GM12878 (cell line): ENCODE measurements at regions not wholly inside any gene's neighbourhood (a gene's known extent, or its start where the extent isn't known, plus 50 kb on each side); places are given as distances from the start of the nearest gene placed in this dataset.

ENCODE experiments used
- ATAC-seq: fragments of 200-7000 bp; cut with Tn5 transposase; 3 replicates; pipeline ENCODE4 v1.9.1; 2020; ENCODE audit warnings: mild to moderate bottlenecking, moderate library complexity
- BruUV-seq: library from RNA; stranded (reverse); fragments of 400-500 nt; replicated peaks from 2 replicates; lab custom pipeline; 2021; lab: Mats Ljungman, UMichigan
- CTCF ChIA-PET: fragments of 300-600 bp; sonication (Branson Sonifier 250); formaldehyde crosslinking; extraction: SDS; loops from one replicate; lab custom pipeline; 2021; ENCODE audit warnings: inconsistent platforms; lab: Yijun Ruan, JAX
- POLR2A ChIA-PET: fragments of 350-600 bp; formaldehyde crosslinking; extraction: SDS; loops from one replicate; lab custom pipeline; 2021; ENCODE audit warnings: inconsistent platforms; lab: Charles Lee
- RAD21 ChIA-PET: fragments of 300-600 bp; sonication (Branson Sonifier 250); formaldehyde crosslinking; loops from one replicate; lab custom pipeline; 2023; ENCODE audit warnings: antibody characterized with exemption; ENCODE audit not compliant: unreplicated experiment; lab: Charles Lee
- SMC1A ChIA-PET: fragments of 300-600 bp; sonication (Branson Sonifier 250); formaldehyde crosslinking; loops from one replicate; lab custom pipeline; 2023; ENCODE audit not compliant: unreplicated experiment, uncharacterized antibody; lab: Charles Lee
- DNase-seq: peaks from one replicate; pipeline ENCODE4 v3.0.0-alpha.2; 2011; ENCODE audit warnings: low read depth, low spot score
- FAIRE-seq: peaks from 3 replicates; lab custom pipeline; 2011; peaks lifted over from hg19 to GRCh38; lab: Jason Lieb, UNC
- H2AFZ ChIP-seq: 2 replicates; pipeline ENCODE4 v1.6.0; 2011; ENCODE audit warnings: low read depth, low read length, control low read depth; ENCODE audit not compliant: control insufficient read depth
- H3K27ac ChIP-seq: 2 replicates; pipeline ENCODE4 v1.5.1; 2011; ENCODE audit warnings: control low read depth; ENCODE audit not compliant: control insufficient read depth, insufficient read depth
- H3K27me3 ChIP-seq, 2 experiments: replicated peaks in 1 of 2; 2 replicates each; pipeline versions ENCODE4 v1.6.0 to v1.6.1; 2011; ENCODE audit warnings: low read length in 1 of 2; ENCODE audit not compliant: control insufficient read depth in 2 of 2, insufficient read depth in 2 of 2
- H3K36me3 ChIP-seq, 2 experiments: 2 replicates each; pipeline ENCODE4 v1.5.1; 2011; ENCODE audit warnings: low read length in 1 of 2; ENCODE audit not compliant: control insufficient read depth in 2 of 2, insufficient read depth in 2 of 2
- H3K4me1 ChIP-seq: 2 replicates; pipeline ENCODE4 v1.6.1; 2011; ENCODE audit warnings: mild to moderate bottlenecking, low read length, moderate library complexity, mixed read lengths; ENCODE audit not compliant: control insufficient read depth, insufficient read depth
- H3K4me2 ChIP-seq: 2 replicates; pipeline ENCODE4 v1.6.0; 2011; ENCODE audit warnings: control low read depth; ENCODE audit not compliant: control insufficient read depth, insufficient read depth
- H3K4me3 ChIP-seq: fragments of 200-600 bp; sonication (generic); 2 replicates; pipeline ENCODE4 v1.5.1; 2016
- H3K79me2 ChIP-seq: 2 replicates; pipeline ENCODE4 v1.6.0; 2011; ENCODE audit warnings: low read length; ENCODE audit not compliant: control insufficient read depth, insufficient read depth
- H3K9ac ChIP-seq: 2 replicates; pipeline ENCODE4 v1.8.0; 2011; ENCODE audit warnings: low read length, control low read depth, mixed read lengths; ENCODE audit not compliant: control insufficient read depth, insufficient read depth
- H3K9me3 ChIP-seq: replicated peaks from 3 replicates; pipeline ENCODE4 v1.5.1; 2011; ENCODE audit warnings: mild to moderate bottlenecking, low read length; ENCODE audit not compliant: control insufficient read depth, insufficient read depth
- H4K20me1 ChIP-seq: 2 replicates; pipeline ENCODE4 v1.6.0; 2011; ENCODE audit not compliant: control insufficient read depth, insufficient read depth
- CHD4 ChIP-seq: fragments of 200-600 bp; sonication (generic); IDR thresholded peaks from 2 replicates; pipeline ENCODE4 v1.6.1; 2016; ENCODE audit warnings: mild to moderate bottlenecking
- EZH2 ChIP-seq: IDR thresholded peaks from 2 replicates; pipeline ENCODE4 v1.6.1; 2012; ENCODE audit warnings: low read depth, mild to moderate bottlenecking, control low read depth, inconsistent platforms, low read length, borderline replicate concordance; ENCODE audit not compliant: control insufficient read depth
- HDGF ChIP-seq: fragments of 450-650 bp; IDR thresholded peaks from 2 replicates; pipeline ENCODE4 v1.6.1; 2016; ENCODE audit warnings: antibody characterized with exemption
- YBX1 ChIP-seq: fragments of 450-650 bp; IDR thresholded peaks from 2 replicates; pipeline ENCODE4 v1.6.1; 2016; ENCODE audit warnings: antibody characterized with exemption
- ZBTB4 ChIP-seq: fragments of 450-650 bp; formaldehyde crosslinking; IDR thresholded peaks from 2 replicates; pipeline ENCODE4 v1.4.0; 2022; ENCODE audit warnings: mild to moderate bottlenecking, moderate library complexity
- ZNF217 ChIP-seq: fragments of 450-650 bp; IDR thresholded peaks from 2 replicates; pipeline ENCODE4 v1.6.1; 2017; ENCODE audit warnings: antibody characterized with exemption, mild to moderate bottlenecking
- WGBS: methylation state at CpG from one replicate; pipeline ENCODE4 v1.1.6; 2016; ENCODE audit warnings: low lambda C conversion rate; ENCODE audit not compliant: insufficient replicate concordance, insufficient coverage; ENCODE audit errors: missing lambda C conversion rate; 5-methylcytosine and 5-hydroxymethylcytosine counted together
- in situ Hi-C: fragments of 300-500 bp; cut with MboI; formaldehyde crosslinking; loops from 9 replicates; pipeline ENCODE4 v1.14.3; 2018; ENCODE audit warnings: mixed read lengths
- intact Hi-C: fragments of 100-400 bp; cut with micrococcal nuclease; formaldehyde crosslinking; loops from one replicate; pipeline ENCODE4 v1.14.2; 2022; ENCODE audit not compliant: unreplicated experiment
- TF ChIP-seq, protein P1 (sequence below): fragments of 450-650 bp; IDR thresholded peaks from 2 replicates; pipeline ENCODE4 v1.6.1; 2017; ENCODE audit warnings: mild to moderate bottlenecking, moderate library complexity

DNA sequence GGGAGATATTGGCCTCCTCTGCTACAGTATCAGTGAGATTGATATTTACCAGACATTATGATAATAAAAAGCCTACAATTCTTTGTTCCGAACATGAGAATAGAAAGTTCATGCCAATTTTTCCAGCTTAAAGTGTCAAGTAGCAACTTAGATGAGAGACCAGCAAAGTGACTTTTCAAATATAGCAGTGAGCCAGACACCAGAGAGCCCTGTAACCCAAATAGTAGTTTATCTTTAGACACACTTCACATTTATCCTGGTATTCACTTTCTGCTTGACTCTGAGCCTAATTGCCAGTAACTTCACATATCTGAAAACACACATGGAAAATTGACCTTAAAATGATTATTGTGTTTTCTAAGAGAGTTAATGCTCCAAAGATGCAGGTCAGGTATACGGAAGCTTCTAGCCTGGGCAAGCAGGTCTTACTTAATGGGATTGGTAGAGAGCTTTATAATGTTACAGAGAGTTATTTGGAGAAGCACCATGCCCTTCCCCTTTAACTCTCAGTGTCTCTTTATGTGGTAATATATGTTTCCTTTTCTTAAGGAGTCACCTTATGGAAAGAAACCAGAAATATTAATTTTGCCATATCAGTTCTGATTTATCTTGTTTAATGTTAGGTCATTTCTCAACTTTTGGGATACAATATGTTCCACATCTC lies 852.3 kb upstream of the CHORDC1 start (continued):
- TF ChIP-seq HDGF (no peak), EZH2 (no peak)

DNA sequence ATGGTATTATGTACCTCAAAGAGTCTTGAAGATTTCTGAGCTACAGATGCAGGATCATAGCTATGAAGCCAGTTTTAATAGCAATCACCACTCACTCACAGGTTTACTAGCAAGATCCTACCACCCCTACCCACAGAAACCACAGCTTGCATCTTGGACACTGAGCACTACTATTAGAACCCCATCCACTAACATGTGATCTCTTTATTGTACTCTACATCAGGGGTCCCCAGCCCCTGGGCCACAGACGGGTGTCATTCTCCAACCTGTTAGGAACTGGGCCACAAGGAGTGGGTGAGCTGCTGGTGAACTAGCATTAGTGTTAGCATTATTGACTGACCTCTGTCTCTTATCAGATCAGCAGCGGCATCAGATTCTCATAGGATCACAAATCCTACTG lies 844.8 kb upstream of the CHORDC1 start:
- intact Hi-C loops (no loop called here), in situ Hi-C loops (no loop called here)
- ChIA-PET RAD21 (no interaction called here), POLR2A (no interaction called here), CTCF (interaction anchor here (0.6 kb wide), 1 partner anchor 428 kb away, joined by 4 read pairs; no protein-coding TSS in a partner anchor), SMC1A (no interaction called here)
- Histone ChIP-seq H2AFZ (no peak overlapping the region), H3K79me2 (no peaks in the 10 kb centered on the region), H3K27ac (no peak overlapping the region), H3K4me2 (no peak overlapping the region), H3K9me3 (no peaks in the 10 kb centered on the region), H4K20me1 (no peaks in the 10 kb centered on the region), H3K4me1 (no peaks in the 10 kb centered on the region), H3K9ac (no peak overlapping the region), H3K4me3 (no peak overlapping the region), H3K27me3 (no peaks in the 10 kb centered on the region), H3K36me3 (no peaks in the 10 kb centered on the region)
- WGBS = 33% methylated on average over 2 of the region's 2 CpGs
- no peak for DNase-seq
- TF ChIP-seq, protein P1, sequence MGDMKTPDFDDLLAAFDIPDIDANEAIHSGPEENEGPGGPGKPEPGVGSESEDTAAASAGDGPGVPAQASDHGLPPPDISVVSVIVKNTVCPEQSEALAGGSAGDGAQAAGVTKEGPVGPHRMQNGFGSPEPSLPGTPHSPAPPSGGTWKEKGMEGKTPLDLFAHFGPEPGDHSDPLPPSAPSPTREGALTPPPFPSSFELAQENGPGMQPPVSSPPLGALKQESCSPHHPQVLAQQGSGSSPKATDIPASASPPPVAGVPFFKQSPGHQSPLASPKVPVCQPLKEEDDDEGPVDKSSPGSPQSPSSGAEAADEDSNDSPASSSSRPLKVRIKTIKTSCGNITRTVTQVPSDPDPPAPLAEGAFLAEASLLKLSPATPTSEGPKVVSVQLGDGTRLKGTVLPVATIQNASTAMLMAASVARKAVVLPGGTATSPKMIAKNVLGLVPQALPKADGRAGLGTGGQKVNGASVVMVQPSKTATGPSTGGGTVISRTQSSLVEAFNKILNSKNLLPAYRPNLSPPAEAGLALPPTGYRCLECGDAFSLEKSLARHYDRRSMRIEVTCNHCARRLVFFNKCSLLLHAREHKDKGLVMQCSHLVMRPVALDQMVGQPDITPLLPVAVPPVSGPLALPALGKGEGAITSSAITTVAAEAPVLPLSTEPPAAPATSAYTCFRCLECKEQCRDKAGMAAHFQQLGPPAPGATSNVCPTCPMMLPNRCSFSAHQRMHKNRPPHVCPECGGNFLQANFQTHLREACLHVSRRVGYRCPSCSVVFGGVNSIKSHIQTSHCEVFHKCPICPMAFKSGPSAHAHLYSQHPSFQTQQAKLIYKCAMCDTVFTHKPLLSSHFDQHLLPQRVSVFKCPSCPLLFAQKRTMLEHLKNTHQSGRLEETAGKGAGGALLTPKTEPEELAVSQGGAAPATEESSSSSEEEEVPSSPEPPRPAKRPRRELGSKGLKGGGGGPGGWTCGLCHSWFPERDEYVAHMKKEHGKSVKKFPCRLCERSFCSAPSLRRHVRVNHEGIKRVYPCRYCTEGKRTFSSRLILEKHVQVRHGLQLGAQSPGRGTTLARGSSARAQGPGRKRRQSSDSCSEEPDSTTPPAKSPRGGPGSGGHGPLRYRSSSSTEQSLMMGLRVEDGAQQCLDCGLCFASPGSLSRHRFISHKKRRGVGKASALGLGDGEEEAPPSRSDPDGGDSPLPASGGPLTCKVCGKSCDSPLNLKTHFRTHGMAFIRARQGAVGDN = no peak
- TF ChIP-seq CHD4 (no peak), ZBTB4 (CRISPR knock-in tag) (no peak), ZNF217 (no peak), YBX1 (no peak)
- no peak for ATAC-seq
- no TSS peak for BruUV-seq
- FAIRE-seq = no peak
